Neural cell (in vitro differentiated cells): ENCODE measurements at regions not wholly inside any gene's neighbourhood (a gene's known extent, or its start where the extent isn't known, plus 50 kb on each side); places are given as distances from the start of the nearest gene placed in this dataset.

Source experiments
- H2AFZ ChIP-seq: fragments of 200-600, 300-800 bp; sonication (generic), shearing (Covaris generic); 2 replicates; pipeline ENCODE4 v1.6.0; 2014; ENCODE audit warnings: low read depth, mild to moderate bottlenecking, antibody characterized with exemption, low read length, moderate library complexity
- H3F3A ChIP-seq: fragments of 200-600 bp; shearing (Covaris generic); 2 replicates; pipeline ENCODE4 v1.6.1; 2016; ENCODE audit warnings: mild to moderate bottlenecking, moderate library complexity, mixed read lengths, antibody characterized with exemption, low read length; ENCODE audit not compliant: insufficient read depth, poor library complexity, severe bottlenecking
- H3K27ac ChIP-seq: fragments of 200-600, 300-800 bp; sonication (generic), shearing (Covaris generic); 2 replicates; pipeline ENCODE4 v1.5.1; 2014; ENCODE audit warnings: mild to moderate bottlenecking, low read length, moderate library complexity
- H3K27me3 ChIP-seq: fragments of 300-800, 200-600 bp; sonication (generic), shearing (Covaris generic); 2 replicates; pipeline ENCODE4 v1.6.0; 2014; ENCODE audit warnings: mild to moderate bottlenecking, low read depth, low read length, moderate library complexity; ENCODE audit not compliant: insufficient read depth
- H3K36me3 ChIP-seq: fragments of 300-800, 200-600 bp; sonication (generic), shearing (Covaris generic); 2 replicates; pipeline ENCODE4 v1.5.1; 2014; ENCODE audit warnings: mild to moderate bottlenecking, antibody characterized with exemption, low read length, moderate library complexity; ENCODE audit not compliant: insufficient read depth
- H3K4me2 ChIP-seq: fragments of 300-800, 200-600 bp; sonication (generic), shearing (Covaris generic); 2 replicates; pipeline ENCODE4 v1.6.0; 2014; ENCODE audit warnings: mild to moderate bottlenecking, low read length
- H3K4me3 ChIP-seq: fragments of 300-800, 200-600 bp; sonication (generic), shearing (Covaris generic); 2 replicates; pipeline ENCODE4 v1.5.1; 2014; ENCODE audit warnings: mild to moderate bottlenecking, low read length, moderate library complexity
- H3K79me2 ChIP-seq: fragments of 200-600 bp; shearing (Covaris generic); replicated peaks from 2 replicates; pipeline ENCODE4 v1.6.0; 2014; ENCODE audit warnings: mild to moderate bottlenecking, low read length, moderate library complexity; ENCODE audit not compliant: insufficient read depth
- H3K9ac ChIP-seq: fragments of 300-800, 200-600 bp; sonication (generic), shearing (Covaris generic); 2 replicates; pipeline ENCODE4 v1.6.1; 2016; ENCODE audit warnings: mild to moderate bottlenecking, low read length, mixed read lengths
- H3K9me2 ChIP-seq: fragments of 200-600 bp; shearing (Covaris generic); 2 replicates; pipeline ENCODE4 v1.6.1; 2016; ENCODE audit warnings: mild to moderate bottlenecking, low read length, mixed read lengths; ENCODE audit not compliant: insufficient read depth
- H3K9me3 ChIP-seq: fragments of 200-600, 300-800 bp; sonication (generic), shearing (Covaris generic); 2 replicates; pipeline ENCODE4 v1.6.1; 2016; ENCODE audit warnings: mild to moderate bottlenecking, mixed run types, low read length, moderate library complexity, mixed read lengths
- H4K20me1 ChIP-seq: fragments of 200-600 bp; shearing (Covaris generic); 2 replicates; pipeline ENCODE4 v1.6.1; 2016; ENCODE audit warnings: mild to moderate bottlenecking, mixed run types; ENCODE audit not compliant: insufficient read depth
- CTCF ChIP-seq: fragments of 450-650 bp; IDR thresholded peaks from 2 replicates; pipeline ENCODE4 v1.5.1; 2014; ENCODE audit warnings: antibody characterized with exemption, mild to moderate bottlenecking, moderate library complexity; ENCODE audit not compliant: poor library complexity, severe bottlenecking
- EP300 ChIP-seq: fragments of 450-650 bp; conservative IDR thresholded peaks from 2 replicates; pipeline ENCODE4 v1.6.1; 2014; ENCODE audit warnings: antibody characterized with exemption, mild to moderate bottlenecking, moderate library complexity; ENCODE audit not compliant: poor library complexity, severe bottlenecking
- EZH2 ChIP-seq: fragments of 200-600, 300-800 bp; shearing (Covaris generic), sonication (generic); IDR thresholded peaks from 2 replicates; pipeline ENCODE4 v1.6.1; 2014; ENCODE audit warnings: antibody characterized with exemption, low read length, borderline replicate concordance, mild to moderate bottlenecking; ENCODE audit not compliant: insufficient read depth, poor library complexity, severe bottlenecking
- MXI1 ChIP-seq: fragments of 450-650 bp; conservative IDR thresholded peaks from 2 replicates; pipeline ENCODE4 v1.6.1; 2014; ENCODE audit warnings: antibody characterized with exemption, mild to moderate bottlenecking; ENCODE audit not compliant: poor library complexity, severe bottlenecking
- POLR2AphosphoS5 ChIP-seq: IDR thresholded peaks from 2 replicates; pipeline ENCODE4 v1.6.1; 2012
- RAD21 ChIP-seq: fragments of 450-650 bp; conservative IDR thresholded peaks from 2 replicates; pipeline ENCODE4 v1.6.1; 2014; ENCODE audit warnings: antibody characterized with exemption, mild to moderate bottlenecking, moderate library complexity
- REST ChIP-seq: IDR thresholded peaks from 2 replicates; pipeline ENCODE4 v1.6.1; 2012; ENCODE audit warnings: borderline replicate concordance
- SMC3 ChIP-seq: fragments of 450-650 bp; conservative IDR thresholded peaks from 2 replicates; pipeline ENCODE4 v1.6.1; 2014; ENCODE audit warnings: antibody characterized with exemption, mild to moderate bottlenecking, moderate library complexity; ENCODE audit not compliant: poor library complexity
- TAF1 ChIP-seq: IDR thresholded peaks from 2 replicates; pipeline ENCODE4 v1.6.1; 2012; ENCODE audit warnings: low read depth

- Histone ChIP-seq H3K79me2 (no peaks in the 10 kb centered on the region), H3K9me2 (no peaks in the 10 kb centered on the region), H3K4me3 (no peak overlapping the region), H3K27ac (no peak overlapping the region), H4K20me1 (no peaks in the 10 kb centered on the region), H2AFZ (no peak overlapping the region), H3K27me3 (no peaks in the 10 kb centered on the region), H3K9me3 (no peaks in the 10 kb centered on the region), H3F3A (no peaks in the 10 kb centered on the region), H3K36me3 (no peaks in the 10 kb centered on the region), H3K9ac (no peak overlapping the region), H3K4me2 (no peak overlapping the region)
- no peak for TF ChIP-seq MXI1
- TF ChIP-seq REST = no peak
- no peak for TF ChIP-seq EP300
These were observed 99.0 kb downstream of the AREG start for GRCh38 chr4:74543983-74544382.

GRCh38 chr4:74544655-74545361 is 99.9 kb downstream of the AREG start:
- no peaks in the 10 kb centered on the region for H3K9me2 ChIP-seq

More at GRCh38 chr4:74544655-74545361, 99.9 kb downstream of the AREG start:
- H3K9ac ChIP-seq = no peak overlapping the region
- no peaks in the 10 kb centered on the region for H3F3A ChIP-seq
- H3K4me3 ChIP-seq = no peak overlapping the region
- H4K20me1 ChIP-seq = no peaks in the 10 kb centered on the region
- no peak overlapping the region for H2AFZ ChIP-seq
- H3K36me3 ChIP-seq = no peaks in the 10 kb centered on the region
- TF ChIP-seq EZH2 (no peak), RAD21 (no peak), CTCF (no peak), EP300 (no peak), REST (no peak), POLR2AphosphoS5 (no peak), MXI1 (no peak), TAF1 (no peak), SMC3 (no peak)
- no peak overlapping the region for H3K4me2 ChIP-seq
- no peaks in the 10 kb centered on the region for H3K79me2 ChIP-seq
- no peaks in the 10 kb centered on the region for H3K27me3 ChIP-seq
- no peaks in the 10 kb centered on the region for H3K9me3 ChIP-seq
- no peak overlapping the region for H3K27ac ChIP-seq
